GM12892 (cell line): ENCODE measurements at regions not wholly inside any gene's neighbourhood (a gene's known extent, or its start where the extent isn't known, plus 50 kb on each side); places are given as distances from the start of the nearest gene placed in this dataset.

Experiments
- DNase-seq: peaks from one replicate; pipeline ENCODE4 v3.0.0; 2011; ENCODE audit not compliant: insufficient read length
- FAIRE-seq: peaks from 2 replicates; lab custom pipeline; 2011; peaks lifted over from hg19 to GRCh38; lab: Jason Lieb, UNC
- POLR2A ChIP-seq: IDR thresholded peaks from 2 replicates; pipeline ENCODE4 v1.6.1; 2011; ENCODE audit warnings: low read depth, low read length, control low read depth
- POLR2AphosphoS5 ChIP-seq: IDR thresholded peaks from 2 replicates; pipeline ENCODE4 v1.6.1; 2011; ENCODE audit warnings: low read depth, low read length, control low read depth
- TAF1 ChIP-seq: IDR thresholded peaks from 2 replicates; pipeline ENCODE4 v1.6.1; 2011; ENCODE audit warnings: low read depth, mild to moderate bottlenecking, control low read depth, low read length, borderline replicate concordance

DNA sequence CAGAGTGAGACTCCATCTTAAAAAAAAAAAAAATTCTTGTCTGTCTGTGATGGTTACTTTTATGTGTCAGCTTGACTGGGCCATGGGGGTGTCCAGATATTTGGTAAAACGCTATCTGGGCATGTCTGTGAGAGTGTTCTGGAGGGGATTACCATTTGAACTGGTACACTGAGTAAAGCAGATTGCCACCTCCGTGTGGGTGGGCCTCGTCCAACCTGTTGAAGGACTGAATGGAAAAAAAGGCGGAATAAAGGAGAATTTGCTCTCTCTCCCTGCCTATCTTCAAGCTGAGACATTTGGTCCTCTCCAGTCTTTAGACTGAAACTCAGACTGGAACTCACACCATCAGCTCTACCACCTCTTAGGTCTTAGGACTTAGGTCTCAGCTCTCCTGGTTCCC is 82.8 kb downstream of the MIS18A start:
- FAIRE-seq (no peak), DNase-seq (no peak)
- TF ChIP-seq POLR2A = no peak
- no peak for TF ChIP-seq TAF1
- TF ChIP-seq POLR2AphosphoS5 = no peak

GRCh38 chr21:32193098-32193465 is 85.8 kb downstream of the MIS18A start:
- DNase-seq (no peak), FAIRE-seq (no peak)
- no peak for TF ChIP-seq POLR2AphosphoS5

DNA sequence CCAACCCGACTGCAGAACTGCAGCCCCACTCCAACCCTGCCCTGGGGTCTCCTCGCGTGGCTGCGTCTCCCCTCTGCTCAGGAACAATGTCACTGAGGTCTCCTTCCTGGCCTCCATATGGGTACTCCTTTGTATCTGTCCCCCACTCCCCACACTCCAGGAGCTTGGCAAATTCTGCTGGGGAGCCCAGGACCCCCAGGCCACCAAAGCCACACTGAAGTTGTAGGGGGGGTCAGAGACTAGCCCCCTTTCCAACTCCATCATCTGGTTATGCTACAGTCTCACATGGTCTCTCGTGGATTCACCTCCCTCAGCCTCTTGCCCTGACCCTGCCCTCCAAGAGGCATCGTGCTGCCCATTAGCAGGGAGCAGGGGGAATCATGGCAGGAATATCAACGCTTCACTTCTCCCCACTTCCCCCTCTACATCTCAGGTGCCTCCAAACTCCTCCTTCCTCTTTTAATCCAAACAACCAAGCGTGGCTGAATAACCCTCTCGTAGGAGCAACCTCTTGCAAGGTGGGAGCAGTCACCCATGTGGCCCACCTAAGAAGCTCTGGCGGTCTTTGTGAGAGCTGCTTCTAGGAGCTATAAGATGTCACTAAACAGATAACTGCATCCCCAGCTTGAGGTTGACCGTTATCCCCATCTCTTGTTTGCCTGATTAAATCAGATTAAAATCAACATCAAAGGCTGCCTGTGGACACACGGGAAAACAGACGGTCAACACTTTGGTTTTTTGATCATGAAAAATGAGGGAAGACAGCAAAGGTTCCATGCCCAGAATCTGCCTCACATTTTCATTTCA is 86.4 kb downstream of the MIS18A start:
- TF ChIP-seq TAF1 (no peak), POLR2AphosphoS5 (no peak), POLR2A (no peak)
- FAIRE-seq (no peak), DNase-seq (no peak)

DNA sequence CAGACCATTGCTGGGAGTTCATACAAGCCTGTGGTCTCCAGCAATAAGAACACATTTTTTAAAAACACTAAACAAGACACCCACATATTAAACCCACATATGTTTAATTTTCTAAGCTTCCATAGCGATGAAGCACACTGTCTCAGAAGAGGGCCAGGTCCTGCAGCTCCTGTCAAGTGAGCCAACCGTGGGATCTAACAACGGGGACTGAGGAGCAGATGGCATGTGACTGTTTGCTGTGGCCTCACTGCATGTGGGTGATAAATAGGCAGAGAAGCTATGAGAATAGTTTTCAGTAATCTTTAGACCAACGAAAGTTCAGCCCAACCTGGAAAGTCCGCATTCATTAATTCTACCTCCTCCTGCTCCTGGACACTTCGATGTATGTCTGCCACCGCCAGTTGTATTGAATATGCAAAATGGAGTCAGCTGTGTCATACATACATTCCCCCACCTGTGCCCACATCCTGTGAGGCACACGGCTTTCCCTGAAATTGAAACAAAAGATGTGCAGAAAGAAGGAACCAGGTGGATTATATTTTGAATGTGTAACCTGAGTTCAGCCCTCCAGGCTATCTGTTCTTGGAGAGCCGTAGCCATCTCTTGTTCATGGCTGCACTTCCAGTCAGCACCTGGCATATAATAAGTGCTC is 88.2 kb downstream of the MIS18A start:
- DNase-seq = no peak
- TF ChIP-seq POLR2AphosphoS5 (no peak), POLR2A (no peak), TAF1 (no peak)
- FAIRE-seq = no peak

DNA sequence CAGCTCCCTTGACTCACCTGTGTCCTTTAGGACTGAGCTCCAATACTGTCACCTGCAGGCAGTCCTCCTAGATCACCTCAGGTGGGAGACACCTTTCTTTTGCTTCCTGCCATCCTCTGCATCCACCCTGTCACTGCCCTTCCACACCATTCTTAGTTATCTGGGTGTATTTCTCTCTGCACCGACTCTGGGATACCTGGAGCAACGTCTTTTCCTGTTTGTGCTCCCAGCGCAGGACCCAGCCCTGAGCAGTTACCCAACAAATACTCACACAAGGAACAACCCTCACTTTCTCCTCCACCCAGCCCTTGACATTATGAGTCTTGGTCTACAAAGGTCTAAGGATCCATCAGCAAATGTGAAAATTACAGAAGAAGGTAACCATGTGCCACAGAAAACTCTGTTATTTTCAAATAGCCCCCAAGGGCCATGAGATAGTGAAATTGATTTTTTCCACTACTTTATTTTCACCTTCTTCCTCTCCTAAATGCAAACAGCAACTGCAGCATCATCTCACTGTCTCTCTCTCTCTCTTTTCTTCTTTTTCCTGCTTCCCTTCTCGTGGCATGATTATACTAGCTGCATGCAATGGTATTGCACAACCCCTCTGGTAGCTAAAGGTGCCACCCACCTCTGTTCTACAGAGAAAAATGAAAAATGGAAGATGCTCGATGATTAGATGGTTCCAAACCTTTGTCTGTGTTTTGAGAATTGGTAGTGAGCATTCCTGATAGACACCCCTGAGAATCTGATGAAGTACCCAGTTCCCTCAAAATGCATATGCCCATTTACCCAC is 89.0 kb downstream of the MIS18A start:
- FAIRE-seq (no peak), DNase-seq (no peak)
- no peak for TF ChIP-seq POLR2A
- TF ChIP-seq POLR2AphosphoS5 = no peak
- no peak for TF ChIP-seq TAF1

DNA sequence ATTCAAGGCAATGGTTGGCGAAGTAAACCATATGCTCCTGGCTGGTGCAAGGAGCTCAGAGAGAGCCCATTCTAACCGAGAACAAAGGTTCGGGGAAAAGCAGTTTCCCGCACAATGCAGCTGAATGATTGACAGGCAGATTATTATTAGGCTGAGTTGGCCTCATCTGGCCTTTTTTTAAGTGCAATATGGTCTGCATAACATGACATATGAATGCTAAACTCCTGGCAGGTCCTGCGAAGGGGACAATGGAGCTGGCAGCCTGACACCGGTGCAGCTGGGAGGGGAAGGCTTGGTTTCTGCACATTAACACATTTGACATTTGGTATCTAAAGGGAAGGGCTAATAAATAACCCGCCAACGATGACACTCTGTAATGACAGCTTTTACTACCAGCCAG is 92.0 kb downstream of the MIS18A start:
- no peak for TF ChIP-seq POLR2AphosphoS5
- TF ChIP-seq TAF1 = no peak
- TF ChIP-seq POLR2A = no peak
- FAIRE-seq (no peak), DNase-seq (no peak)

DNA sequence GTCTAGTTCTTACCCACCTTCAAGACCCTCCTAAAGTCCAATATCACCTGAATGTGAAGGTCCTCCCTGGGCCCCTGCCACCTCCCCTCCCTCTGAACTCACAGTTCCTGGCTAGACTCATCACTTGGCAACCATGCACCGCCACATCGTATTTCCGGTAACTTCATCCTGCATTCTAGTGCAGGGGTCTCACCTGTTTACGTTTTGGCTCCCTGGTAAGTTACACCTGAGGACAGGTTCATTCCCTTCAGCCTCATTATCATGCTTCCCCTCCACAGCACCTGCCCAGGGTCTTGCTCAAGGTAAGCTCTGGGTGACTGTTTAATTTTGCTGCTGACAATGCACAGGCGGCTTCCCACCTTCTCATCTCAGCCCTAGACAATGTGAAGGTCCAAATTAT is 93.1 kb downstream of the MIS18A start:
- no peak for TF ChIP-seq POLR2A
- no peak for TF ChIP-seq POLR2AphosphoS5
- no peak for TF ChIP-seq TAF1
- no peak for DNase-seq
- no peak for FAIRE-seq

DNA sequence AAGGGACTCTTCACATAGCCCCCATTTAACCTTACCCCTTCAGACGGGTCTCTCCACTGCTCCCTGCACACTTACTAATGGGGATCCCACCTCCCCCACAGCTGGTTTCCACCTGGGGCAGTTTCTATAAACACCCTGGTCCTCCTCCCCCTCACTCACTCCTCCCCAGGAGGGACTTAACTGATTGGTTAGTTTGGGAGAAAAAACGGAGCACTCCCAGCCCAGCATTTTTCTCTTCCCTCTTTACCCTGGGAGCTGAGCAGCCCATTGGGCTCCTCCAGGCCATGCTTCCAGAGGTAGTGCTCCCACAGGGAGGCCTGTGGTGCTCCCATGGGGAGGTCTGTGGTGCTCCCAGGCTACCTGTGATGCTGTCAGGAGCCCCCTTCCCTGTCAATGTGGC is 93.7 kb downstream of the MIS18A start:
- no peak for FAIRE-seq
- no peak for DNase-seq
- TF ChIP-seq POLR2A (no peak), POLR2AphosphoS5 (no peak), TAF1 (no peak)

DNA sequence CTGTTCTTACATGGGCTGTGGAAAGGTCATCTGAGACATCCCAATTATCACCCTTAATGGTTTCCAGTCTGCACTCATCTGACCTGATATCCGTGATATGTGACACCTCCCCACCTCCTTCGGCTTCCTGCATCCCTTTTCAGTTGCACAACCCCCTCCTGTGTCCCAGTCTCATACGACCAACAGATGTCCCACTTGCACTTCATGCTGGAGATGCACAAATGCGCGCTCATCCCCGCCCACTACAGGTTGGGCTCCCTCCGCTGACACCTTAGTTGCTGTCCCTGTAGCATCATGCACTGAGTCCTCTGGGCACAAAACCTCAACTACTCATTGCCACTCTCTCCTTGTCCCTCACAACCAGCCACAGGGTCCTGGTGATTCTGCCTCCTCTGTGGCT is 94.4 kb downstream of the MIS18A start:
- TF ChIP-seq POLR2AphosphoS5 (no peak), TAF1 (no peak), POLR2A (no peak)
- DNase-seq (no peak), FAIRE-seq (no peak)

- FAIRE-seq (no peak), DNase-seq (no peak)
- TF ChIP-seq TAF1 (no peak), POLR2AphosphoS5 (no peak), POLR2A (no peak)
These were observed 94.8 kb downstream of the MIS18A start for GRCh38 chr21:32184065-32184464.

GRCh38 chr21:32183396-32183795 is 95.5 kb downstream of the MIS18A start:
- FAIRE-seq (no peak), DNase-seq (no peak)
- TF ChIP-seq TAF1 (no peak), POLR2AphosphoS5 (no peak), POLR2A (no peak)
